ENCODE measurements at regions not wholly inside any gene's neighbourhood (a gene's known extent, or its start where the extent isn't known, plus 50 kb on each side); places are given as distances from the start of the nearest gene placed in this dataset.

DNA sequence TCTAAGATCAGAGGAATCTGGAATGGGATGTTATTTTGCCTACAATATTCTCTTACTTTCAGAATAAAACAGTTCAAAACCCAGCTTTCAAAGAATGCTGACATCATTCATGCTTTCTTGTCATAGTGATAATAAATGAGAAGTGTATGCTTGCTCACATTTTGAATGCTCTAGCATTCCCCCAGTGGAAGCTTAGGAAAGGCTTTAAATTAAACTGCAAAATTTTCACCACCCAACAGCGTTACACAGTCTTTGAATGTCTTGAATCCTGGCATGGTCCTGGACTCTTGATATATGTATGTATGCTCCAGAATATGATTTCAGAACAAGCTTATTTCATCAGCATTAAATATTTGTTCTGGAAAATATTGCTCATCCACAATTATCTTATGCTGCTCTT is 964.3 kb upstream of the NUDT12 start:
- Histone ChIP-seq H2AFZ (ENCODE audit: low read depth, low read length) (no peak overlapping the region), H3K36me3 (ENCODE audit: control insufficient read depth in 2 of 2, extremely low read depth in 1 of 2, insufficient read depth in 2 of 2, low read length in 2 of 2) (no peaks in the 10 kb centered on the region), H3K9ac (replicated peaks; ENCODE audit: extremely low read depth, insufficient read depth, low read length) (no peak overlapping the region), H3K4me3 (replicated peaks in 1 of 3; ENCODE audit: insufficient read depth in 1 of 3, low read depth in 1 of 3, low read length in 3 of 3) (no peak overlapping the region), H3K4me2 (ENCODE audit: insufficient read depth, low read length) (no peak overlapping the region), H3K79me2 (ENCODE audit: control insufficient read depth, insufficient read depth, low read length) (no peaks in the 10 kb centered on the region), H4K20me1 (replicated peaks; ENCODE audit: control insufficient read depth, extremely low read depth, insufficient read depth, low read length) (no peaks in the 10 kb centered on the region), H3K9me3 (replicated peaks; ENCODE audit: control insufficient read depth, insufficient read depth, low read length) (no peaks in the 10 kb centered on the region), H3K27me3 (ENCODE audit: control insufficient read depth in 2 of 2, insufficient read depth in 2 of 2, low read length in 2 of 2) (no peaks in the 10 kb centered on the region), H3K4me1 (ENCODE audit: control insufficient read depth, extremely low read depth, insufficient read depth, low read length) (no peaks in the 10 kb centered on the region), H3K9me1 (replicated peaks; ENCODE audit: control insufficient read depth, extremely low read depth, insufficient read depth, low read length) (no peaks in the 10 kb centered on the region), H3K27ac (ENCODE audit: insufficient read depth, low read depth, low read length) (no peak overlapping the region)
- POLR2A ChIA-PET = no interaction called here
- DNase-seq (ENCODE audit: low read depth, low spot score) (no peak), FAIRE-seq (no peak)
- CTCF ChIA-PET = interaction anchor here (0.7 to 1.2 kb wide), 4 partner anchors 9 to 14 kb away, joined by 3 to 6 read pairs (median 3); no protein-coding TSS in a partner anchor
- intact Hi-C loops (cut with micrococcal nuclease) = no loop called here
- dilution Hi-C loops (cut with MboI; ENCODE audit: extremely low pct_ligation_motif_present, low sequenced_read_pairs) = no loop called here
- no TSS peak for BruUV-seq (replicated peaks)
- TF ChIP-seq EZH2 (IDR thresholded peaks at IDR 0.05; ENCODE audit: borderline replicate concordance, low read depth, low read length, severe bottlenecking) (no peak), POLR2AphosphoS5 (IDR thresholded peaks at IDR 0.05; ENCODE audit: insufficient read depth, low read depth, low read length) (no peak), JUN (IDR thresholded peaks at IDR 0.05; ENCODE audit: borderline replicate concordance, insufficient read depth, insufficient read length, low read depth) (no peak), POLR2A (IDR thresholded peaks at IDR 0.05; ENCODE audit: low read depth, low read length) (no peak), FOS (IDR thresholded peaks at IDR 0.05; ENCODE audit: borderline replicate concordance, insufficient read depth, low read length) (no peak), MYC (IDR thresholded peaks at IDR 0.05; ENCODE audit: low read depth, low read length) (no peak), GATA2 (IDR thresholded peaks at IDR 0.05; ENCODE audit: insufficient read depth, insufficient read length, low read depth, low read length) (no peak)
- TF ChIP-seq, protein P1, sequence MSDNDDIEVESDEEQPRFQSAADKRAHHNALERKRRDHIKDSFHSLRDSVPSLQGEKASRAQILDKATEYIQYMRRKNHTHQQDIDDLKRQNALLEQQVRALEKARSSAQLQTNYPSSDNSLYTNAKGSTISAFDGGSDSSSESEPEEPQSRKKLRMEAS (IDR thresholded peaks at IDR 0.05; ENCODE audit: insufficient read depth, insufficient read length) = no peak
- TF ChIP-seq, protein P2, sequence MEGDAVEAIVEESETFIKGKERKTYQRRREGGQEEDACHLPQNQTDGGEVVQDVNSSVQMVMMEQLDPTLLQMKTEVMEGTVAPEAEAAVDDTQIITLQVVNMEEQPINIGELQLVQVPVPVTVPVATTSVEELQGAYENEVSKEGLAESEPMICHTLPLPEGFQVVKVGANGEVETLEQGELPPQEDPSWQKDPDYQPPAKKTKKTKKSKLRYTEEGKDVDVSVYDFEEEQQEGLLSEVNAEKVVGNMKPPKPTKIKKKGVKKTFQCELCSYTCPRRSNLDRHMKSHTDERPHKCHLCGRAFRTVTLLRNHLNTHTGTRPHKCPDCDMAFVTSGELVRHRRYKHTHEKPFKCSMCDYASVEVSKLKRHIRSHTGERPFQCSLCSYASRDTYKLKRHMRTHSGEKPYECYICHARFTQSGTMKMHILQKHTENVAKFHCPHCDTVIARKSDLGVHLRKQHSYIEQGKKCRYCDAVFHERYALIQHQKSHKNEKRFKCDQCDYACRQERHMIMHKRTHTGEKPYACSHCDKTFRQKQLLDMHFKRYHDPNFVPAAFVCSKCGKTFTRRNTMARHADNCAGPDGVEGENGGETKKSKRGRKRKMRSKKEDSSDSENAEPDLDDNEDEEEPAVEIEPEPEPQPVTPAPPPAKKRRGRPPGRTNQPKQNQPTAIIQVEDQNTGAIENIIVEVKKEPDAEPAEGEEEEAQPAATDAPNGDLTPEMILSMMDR (IDR thresholded peaks at IDR 0.05; ENCODE audit: extremely low read depth in 1 of 2, insufficient read depth in 1 of 2, low read depth in 1 of 2, low read length in 2 of 2) = no peak

Measured in endothelial cell of umbilical vein (primary cell).